GM10248 (cell line): ENCODE measurements at regions not wholly inside any gene's neighbourhood (a gene's known extent, or its start where the extent isn't known, plus 50 kb on each side); places are given as distances from the start of the nearest gene placed in this dataset.

Source experiments
- CTCF ChIA-PET: fragments of 300-600 bp; sonication (Branson Sonifier 250); formaldehyde crosslinking; extraction: SDS; loops from one replicate; lab custom pipeline; 2021; ENCODE audit warnings: antibody characterized with exemption; lab: Yijun Ruan, JAX
- POLR2A ChIA-PET: fragments of 350-650 bp; sonication (Branson Sonifier 250); formaldehyde crosslinking; extraction: SDS; loops from one replicate; lab custom pipeline; 2020; ENCODE audit warnings: antibody characterized with exemption; lab: Yijun Ruan, JAX
- DNase-seq: peaks from one replicate; pipeline ENCODE4 v3.0.0; 2012; ENCODE audit errors: extremely low spot score
- CTCF ChIP-seq: IDR thresholded peaks from 2 replicates; pipeline ENCODE4 v1.5.1; 2012; ENCODE audit warnings: mild to moderate bottlenecking, low read depth; ENCODE audit errors: extremely low read depth, missing control alignments, control extremely low read depth

DNA sequence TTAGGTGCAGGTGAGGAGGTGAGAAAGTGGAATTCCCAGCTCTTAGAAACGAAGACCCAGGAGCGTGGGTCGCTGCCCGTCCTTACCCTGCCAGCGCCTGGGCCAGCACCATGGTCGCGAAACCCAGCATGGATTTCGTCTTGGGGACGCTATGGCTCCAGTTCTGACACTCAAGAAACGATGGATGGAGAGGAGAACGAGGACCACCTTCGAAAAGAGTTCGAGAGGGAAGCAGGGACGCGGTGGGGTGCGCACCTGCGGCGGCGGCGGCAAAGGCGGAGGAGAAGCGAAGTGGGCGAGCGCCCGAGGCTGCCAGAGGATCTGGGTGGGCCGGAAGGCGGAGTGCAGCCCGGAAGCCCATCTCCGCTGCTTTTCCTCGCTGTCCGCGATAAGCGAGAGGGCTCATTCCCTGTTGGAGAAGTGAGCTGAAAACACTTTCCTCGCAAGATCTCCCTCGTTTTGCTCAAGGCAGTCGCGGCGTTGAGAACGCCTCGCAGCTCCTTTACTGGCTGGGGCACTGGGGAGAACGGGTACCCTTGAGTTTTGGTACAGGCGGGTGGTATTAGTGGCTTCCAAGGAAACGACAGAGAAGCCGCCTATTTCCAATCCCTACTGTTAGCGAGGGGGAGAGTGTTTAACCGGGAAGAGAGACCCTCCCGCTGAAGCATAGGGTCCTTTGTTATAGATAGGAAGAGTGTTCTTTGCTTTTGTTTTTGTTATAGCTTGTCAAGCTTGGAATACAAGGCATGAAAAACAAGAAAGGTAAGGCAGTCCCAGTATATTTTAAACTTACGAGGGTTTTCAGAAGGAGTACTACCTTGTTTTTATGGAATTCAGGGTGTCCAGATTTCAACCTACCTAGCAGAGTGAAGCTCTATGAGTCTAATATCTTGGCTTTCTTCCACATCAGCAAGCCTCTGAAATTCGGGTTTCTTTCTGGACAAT is 109.5 kb downstream of the TRIM27 start:
- CTCF ChIA-PET, result interaction anchor here (1.0 kb wide), 1 partner anchor 23 kb away, joined by 3 read pairs; no protein-coding TSS in a partner anchor
- POLR2A ChIA-PET, result no interaction called here
- no peak for TF ChIP-seq CTCF
- no peak for DNase-seq

DNA sequence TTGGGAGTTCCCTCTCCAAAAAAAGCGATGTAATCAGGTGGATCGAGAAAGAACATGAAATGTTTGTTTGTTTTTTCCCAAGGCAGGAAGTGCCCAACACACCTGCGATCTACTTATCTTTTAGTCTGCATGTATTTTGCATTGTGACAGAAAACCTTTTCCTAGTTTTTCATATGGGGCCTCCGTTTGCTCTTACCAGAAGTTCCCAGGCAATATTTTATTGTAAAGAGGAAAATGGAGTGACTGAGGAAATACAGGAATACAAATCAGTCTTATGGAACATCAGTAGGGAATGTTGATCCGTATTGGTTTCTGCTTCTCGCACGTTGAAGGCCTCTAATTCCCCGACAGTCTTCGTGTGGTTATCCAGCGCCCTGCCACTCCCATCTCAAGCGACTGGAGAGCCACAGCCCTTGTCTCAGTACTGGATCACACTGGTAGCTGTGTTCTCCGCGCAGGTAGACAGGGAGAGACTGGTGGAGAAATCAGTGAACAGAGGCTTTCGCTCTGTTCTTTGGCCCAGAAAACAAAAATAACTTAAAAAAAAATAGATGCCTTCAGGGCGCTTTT is 107.4 kb downstream of the TRIM27 start:
- ChIA-PET POLR2A (no interaction called here), CTCF (interaction anchor here (1.7 kb wide), 1 partner anchor 180 kb away, joined by 3 read pairs; no protein-coding TSS in a partner anchor)
- no peak for TF ChIP-seq CTCF
- DNase-seq, result no peak

GRCh38 chr6:28816909-28817807 is 106.6 kb downstream of the TRIM27 start:
- CTCF ChIA-PET, result interaction anchor here (1.7 kb wide), 1 partner anchor 180 kb away, joined by 3 read pairs; no protein-coding TSS in a partner anchor
- no peak for TF ChIP-seq CTCF
- no peak for DNase-seq
- POLR2A ChIA-PET, result no interaction called here

GRCh38 chr6:28817808-28818145 is 106.0 kb downstream of the TRIM27 start:
- CTCF ChIA-PET, result interaction anchor here (1.7 kb wide), 1 partner anchor 179 kb away, joined by 3 read pairs; no protein-coding TSS in a partner anchor
- no peak for DNase-seq

GRCh38 chr6:28824793-28825731 is 98.7 kb downstream of the TRIM27 start:
- CTCF ChIA-PET, result interaction anchor here (2.1 to 2.5 kb wide), 2 partner anchors 13 to 14 kb away, joined by 6 to 11 read pairs; no protein-coding TSS in a partner anchor
- no peak for DNase-seq
- no peak for TF ChIP-seq CTCF
- POLR2A ChIA-PET, result no interaction called here

More at GRCh38 chr6:28817808-28818145, 106.0 kb downstream of the TRIM27 start:
- TF ChIP-seq CTCF, result no peak
- POLR2A ChIA-PET, result no interaction called here
